ENCODE measurements at regions not wholly inside any gene's neighbourhood (a gene's known extent, or its start where the extent isn't known, plus 50 kb on each side); places are given as distances from the start of the nearest gene placed in this dataset.
A peak's percentile ranks its signal among the peaks of the same experiment; 100 is the strongest.
"Not testable (repeated sequence)": the region's sequence is repeated elsewhere in the genome, so short reads cannot be mapped to it uniquely, and the experiment has no call there.

DNA sequence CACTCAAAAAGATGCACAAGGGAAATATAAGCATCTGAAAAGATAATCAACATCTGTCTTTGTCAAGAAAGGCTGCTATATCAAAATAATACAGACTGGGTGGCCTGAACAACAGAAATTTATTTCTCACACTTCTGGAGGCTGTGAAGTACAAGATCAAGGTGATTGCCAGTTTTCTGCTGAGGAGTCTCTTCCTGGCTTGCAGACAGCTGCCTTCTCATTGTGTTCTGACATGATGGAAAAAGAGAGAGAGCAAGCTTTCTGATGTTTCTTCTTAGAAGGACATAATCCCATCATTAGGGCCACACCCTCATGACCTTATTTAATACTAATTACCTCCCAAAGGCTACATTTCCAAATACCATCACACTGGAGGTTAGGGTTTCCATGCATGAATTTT is 1573.3 kb downstream of the SI start:
- DNase-seq (ENCODE audit: low read depth) = no peak
- POLR2A ChIA-PET = no interaction called here
- no peak overlapping the region for H3K4me3 ChIP-seq (ENCODE audit: low read depth, low read length)

DNA sequence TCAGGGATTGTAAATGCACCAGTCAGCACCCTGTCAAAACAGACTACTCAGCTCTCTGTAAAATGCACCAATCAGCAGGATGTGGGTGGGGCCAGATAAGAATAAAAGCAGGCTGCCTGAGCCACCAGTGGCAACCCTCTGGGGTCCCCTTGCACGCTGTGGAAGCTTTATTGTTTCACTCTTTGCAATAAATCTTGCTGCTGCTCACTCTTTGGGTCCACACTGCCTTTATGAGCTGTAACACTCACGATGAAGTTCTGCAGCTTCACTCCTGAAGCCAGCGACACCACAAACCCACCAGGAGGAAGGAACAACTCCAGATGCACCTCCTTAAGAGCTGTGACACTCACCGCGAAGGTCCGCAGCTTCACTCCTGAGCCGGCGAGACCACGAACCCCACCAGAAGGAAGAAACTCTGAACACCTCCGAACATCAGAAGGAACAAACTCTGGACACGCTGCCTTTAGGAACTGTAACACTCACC is 1578.5 kb downstream of the SI start:
- CTCF ChIA-PET, POLR2A ChIA-PET: not testable (repeated sequence)

More for the DNA sequence above, 1573.3 kb downstream of the SI start:
- CTCF ChIA-PET = no interaction called here
- no peaks in the 10 kb centered on the region for H3K36me3 ChIP-seq (ENCODE audit: control insufficient read depth, insufficient read depth, low read length)
- no peak for TF ChIP-seq CTCF (IDR thresholded peaks at IDR 0.05; ENCODE audit: insufficient read depth, low read depth, low read length)
- no peaks in the 10 kb centered on the region for H3K27me3 ChIP-seq (ENCODE audit: control insufficient read depth, insufficient read depth, low read length)

DNA sequence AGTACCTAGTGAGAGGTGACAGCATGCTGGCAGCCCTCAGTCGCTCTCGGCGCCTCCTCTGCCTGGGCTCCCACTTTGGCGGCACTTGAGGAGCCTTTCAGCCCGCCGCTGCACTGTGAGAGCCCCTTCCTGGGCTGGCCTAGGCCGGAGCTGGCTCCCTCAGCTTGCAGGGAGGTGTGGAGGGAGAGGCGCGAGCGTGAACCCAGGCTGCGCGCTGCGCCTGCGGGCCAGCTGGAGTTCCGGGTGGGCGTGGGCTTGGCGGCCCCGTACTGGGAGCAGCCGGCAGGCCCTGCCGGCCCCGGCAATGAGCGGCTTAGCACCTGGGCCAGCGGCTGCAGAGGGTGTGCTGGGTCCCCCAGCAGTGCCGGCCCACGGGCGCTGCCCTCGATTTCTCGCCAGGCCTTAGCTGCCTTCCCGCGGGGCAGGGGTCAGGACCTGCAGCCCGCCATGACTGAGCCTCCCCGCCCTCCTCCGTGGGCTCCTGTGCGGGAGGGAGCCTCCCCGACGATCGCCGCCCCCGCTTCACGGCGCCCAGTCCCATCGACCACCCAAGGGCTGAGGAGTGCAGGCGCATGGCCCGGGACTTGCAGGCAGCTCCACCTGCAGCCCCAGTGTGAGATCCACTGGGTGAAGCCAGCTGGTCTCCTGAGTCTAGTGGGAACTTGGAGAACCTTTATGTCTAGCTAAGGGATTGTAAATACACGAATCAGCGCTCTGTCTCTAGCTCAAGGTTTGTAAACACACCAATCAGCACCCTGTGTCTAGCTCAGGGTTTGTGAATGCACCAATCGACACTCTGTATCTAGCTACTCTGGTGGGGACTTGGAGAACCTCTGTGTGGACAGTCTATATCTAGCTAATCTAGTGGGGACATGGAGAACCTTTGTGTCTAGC is 1579.2 kb downstream of the SI start:
- H3K4me3 ChIP-seq (ENCODE audit: low read depth, low read length); POLR2A ChIA-PET; DNase-seq (ENCODE audit: low read depth); H3K36me3 ChIP-seq (ENCODE audit: control insufficient read depth, insufficient read depth, low read length); CTCF ChIA-PET; H3K27me3 ChIP-seq (ENCODE audit: control insufficient read depth, insufficient read depth, low read length): not testable (repeated sequence)

More for the DNA sequence above, 1578.5 kb downstream of the SI start:
- H3K36me3 ChIP-seq (ENCODE audit: control insufficient read depth, insufficient read depth, low read length); H3K4me3 ChIP-seq (ENCODE audit: low read depth, low read length); H3K27me3 ChIP-seq (ENCODE audit: control insufficient read depth, insufficient read depth, low read length); DNase-seq (ENCODE audit: low read depth): not testable (repeated sequence)

GRCh38 chr3:163491714-163492113 is 1586.6 kb downstream of the SI start:
- ChIA-PET CTCF (no interaction called here), POLR2A (no interaction called here)
- Histone ChIP-seq H3K36me3 (ENCODE audit: control insufficient read depth, insufficient read depth, low read length) (no peaks in the 10 kb centered on the region), H3K4me3 (ENCODE audit: low read depth, low read length) (no peak overlapping the region), H3K27me3 (ENCODE audit: control insufficient read depth, insufficient read depth, low read length) (no peaks in the 10 kb centered on the region)
- no peak for TF ChIP-seq CTCF (IDR thresholded peaks at IDR 0.05; ENCODE audit: insufficient read depth, low read depth, low read length)
- DNase-seq (ENCODE audit: low read depth) = no peak

GRCh38 chr3:163490119-163490518 is 1588.2 kb downstream of the SI start:
- no peak overlapping the region for H3K4me3 ChIP-seq (ENCODE audit: low read depth, low read length)
- H3K36me3 ChIP-seq (ENCODE audit: control insufficient read depth, insufficient read depth, low read length) = no peaks in the 10 kb centered on the region
- no peak for DNase-seq (ENCODE audit: low read depth)
- TF ChIP-seq CTCF (IDR thresholded peaks at IDR 0.05; ENCODE audit: insufficient read depth, low read depth, low read length) = peak; percentile 33
- POLR2A ChIA-PET = no interaction called here
- H3K27me3 ChIP-seq (ENCODE audit: control insufficient read depth, insufficient read depth, low read length) = no peaks in the 10 kb centered on the region
- CTCF ChIA-PET = no interaction called here

GRCh38 chr3:163482695-163483094 is 1595.6 kb downstream of the SI start:
- H3K4me3 ChIP-seq (ENCODE audit: low read depth, low read length) = no peak overlapping the region
- no peaks in the 10 kb centered on the region for H3K27me3 ChIP-seq (ENCODE audit: control insufficient read depth, insufficient read depth, low read length)
- ChIA-PET CTCF (no interaction called here), POLR2A (no interaction called here)
- no peaks in the 10 kb centered on the region for H3K36me3 ChIP-seq (ENCODE audit: control insufficient read depth, insufficient read depth, low read length)
- DNase-seq (ENCODE audit: low read depth) = no peak
- TF ChIP-seq CTCF (IDR thresholded peaks at IDR 0.05; ENCODE audit: insufficient read depth, low read depth, low read length) = no peak
